ENCODE measurements at regions not wholly inside any gene's neighbourhood (a gene's known extent, or its start where the extent isn't known, plus 50 kb on each side); places are given as distances from the start of the nearest gene placed in this dataset.

DNA sequence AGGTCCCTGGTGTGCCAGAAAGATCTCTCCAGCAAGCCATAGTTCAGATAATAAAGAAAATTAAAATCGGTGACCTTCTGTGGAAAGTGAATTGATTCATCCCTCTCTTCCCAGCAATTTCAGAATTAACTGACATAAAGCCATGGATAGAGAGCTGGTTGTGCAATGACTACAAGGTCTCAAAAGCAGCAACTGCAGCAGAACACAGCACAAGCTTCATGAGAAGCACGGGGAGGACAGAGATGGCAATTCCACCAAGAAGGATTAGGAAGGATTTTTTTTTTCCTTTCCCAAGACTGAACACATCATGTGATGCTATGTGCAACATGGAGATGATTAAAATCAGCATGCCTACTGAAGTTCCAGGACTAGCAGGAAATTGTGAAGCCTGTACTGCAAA, 154.9 kb upstream of the PLEKHG7 start:
- TF ChIP-seq, protein P1, sequence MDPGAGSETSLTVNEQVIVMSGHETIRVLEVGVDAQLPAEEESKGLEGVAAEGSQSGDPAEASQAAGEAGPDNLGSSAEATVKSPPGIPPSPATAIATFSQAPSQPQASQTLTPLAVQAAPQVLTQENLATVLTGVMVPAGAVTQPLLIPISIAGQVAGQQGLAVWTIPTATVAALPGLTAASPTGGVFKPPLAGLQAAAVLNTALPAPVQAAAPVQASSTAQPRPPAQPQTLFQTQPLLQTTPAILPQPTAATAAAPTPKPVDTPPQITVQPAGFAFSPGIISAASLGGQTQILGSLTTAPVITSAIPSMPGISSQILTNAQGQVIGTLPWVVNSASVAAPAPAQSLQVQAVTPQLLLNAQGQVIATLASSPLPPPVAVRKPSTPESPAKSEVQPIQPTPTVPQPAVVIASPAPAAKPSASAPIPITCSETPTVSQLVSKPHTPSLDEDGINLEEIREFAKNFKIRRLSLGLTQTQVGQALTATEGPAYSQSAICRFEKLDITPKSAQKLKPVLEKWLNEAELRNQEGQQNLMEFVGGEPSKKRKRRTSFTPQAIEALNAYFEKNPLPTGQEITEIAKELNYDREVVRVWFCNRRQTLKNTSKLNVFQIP (CRISPR knock-in tag; IDR thresholded peaks at IDR 0.05; ENCODE audit: borderline replicate concordance, low read depth): no peak
- TF ChIP-seq, protein P2, sequence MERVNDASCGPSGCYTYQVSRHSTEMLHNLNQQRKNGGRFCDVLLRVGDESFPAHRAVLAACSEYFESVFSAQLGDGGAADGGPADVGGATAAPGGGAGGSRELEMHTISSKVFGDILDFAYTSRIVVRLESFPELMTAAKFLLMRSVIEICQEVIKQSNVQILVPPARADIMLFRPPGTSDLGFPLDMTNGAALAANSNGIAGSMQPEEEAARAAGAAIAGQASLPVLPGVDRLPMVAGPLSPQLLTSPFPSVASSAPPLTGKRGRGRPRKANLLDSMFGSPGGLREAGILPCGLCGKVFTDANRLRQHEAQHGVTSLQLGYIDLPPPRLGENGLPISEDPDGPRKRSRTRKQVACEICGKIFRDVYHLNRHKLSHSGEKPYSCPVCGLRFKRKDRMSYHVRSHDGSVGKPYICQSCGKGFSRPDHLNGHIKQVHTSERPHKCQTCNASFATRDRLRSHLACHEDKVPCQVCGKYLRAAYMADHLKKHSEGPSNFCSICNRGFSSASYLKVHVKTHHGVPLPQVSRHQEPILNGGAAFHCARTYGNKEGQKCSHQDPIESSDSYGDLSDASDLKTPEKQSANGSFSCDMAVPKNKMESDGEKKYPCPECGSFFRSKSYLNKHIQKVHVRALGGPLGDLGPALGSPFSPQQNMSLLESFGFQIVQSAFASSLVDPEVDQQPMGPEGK (CRISPR knock-in tag; IDR thresholded peaks at IDR 0.05; ENCODE audit: borderline replicate concordance): no peak
- TF ChIP-seq TOX (CRISPR knock-in tag; IDR thresholded peaks at IDR 0.05; ENCODE audit: borderline replicate concordance) (no peak), ZFP30 (CRISPR knock-in tag; IDR thresholded peaks at IDR 0.05) (no peak), OSR1 (CRISPR knock-in tag; IDR thresholded peaks at IDR 0.05) (no peak), TCF4 (CRISPR knock-in tag; IDR thresholded peaks at IDR 0.05; ENCODE audit: borderline replicate concordance) (no peak), ISL1 (CRISPR knock-in tag; IDR thresholded peaks at IDR 0.05) (no peak), RARB (CRISPR knock-in tag; IDR thresholded peaks at IDR 0.05) (no peak), ARNTL (CRISPR knock-in tag; IDR thresholded peaks at IDR 0.05; ENCODE audit: borderline replicate concordance, low read depth) (no peak), ESRRG (CRISPR knock-in tag; IDR thresholded peaks at IDR 0.05) (no peak), ZNF70 (CRISPR knock-in tag; IDR thresholded peaks at IDR 0.05) (no peak), ZC3H10 (CRISPR knock-in tag; IDR thresholded peaks at IDR 0.05) (no peak)
- TF ChIP-seq, protein P3, sequence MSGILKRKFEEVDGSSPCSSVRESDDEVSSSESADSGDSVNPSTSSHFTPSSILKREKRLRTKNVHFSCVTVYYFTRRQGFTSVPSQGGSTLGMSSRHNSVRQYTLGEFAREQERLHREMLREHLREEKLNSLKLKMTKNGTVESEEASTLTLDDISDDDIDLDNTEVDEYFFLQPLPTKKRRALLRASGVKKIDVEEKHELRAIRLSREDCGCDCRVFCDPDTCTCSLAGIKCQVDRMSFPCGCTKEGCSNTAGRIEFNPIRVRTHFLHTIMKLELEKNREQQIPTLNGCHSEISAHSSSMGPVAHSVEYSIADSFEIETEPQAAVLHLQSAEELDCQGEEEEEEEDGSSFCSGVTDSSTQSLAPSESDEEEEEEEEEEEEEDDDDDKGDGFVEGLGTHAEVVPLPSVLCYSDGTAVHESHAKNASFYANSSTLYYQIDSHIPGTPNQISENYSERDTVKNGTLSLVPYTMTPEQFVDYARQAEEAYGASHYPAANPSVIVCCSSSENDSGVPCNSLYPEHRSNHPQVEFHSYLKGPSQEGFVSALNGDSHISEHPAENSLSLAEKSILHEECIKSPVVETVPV (CRISPR knock-in tag; IDR thresholded peaks at IDR 0.05): no peak

Measured in SK-N-SH treated with all-trans-retinoic acid at 6 μM for 48 hours (cell line).